ENCODE measurements at regions not wholly inside any gene's neighbourhood (a gene's known extent, or its start where the extent isn't known, plus 50 kb on each side); places are given as distances from the start of the nearest gene placed in this dataset.

DNA sequence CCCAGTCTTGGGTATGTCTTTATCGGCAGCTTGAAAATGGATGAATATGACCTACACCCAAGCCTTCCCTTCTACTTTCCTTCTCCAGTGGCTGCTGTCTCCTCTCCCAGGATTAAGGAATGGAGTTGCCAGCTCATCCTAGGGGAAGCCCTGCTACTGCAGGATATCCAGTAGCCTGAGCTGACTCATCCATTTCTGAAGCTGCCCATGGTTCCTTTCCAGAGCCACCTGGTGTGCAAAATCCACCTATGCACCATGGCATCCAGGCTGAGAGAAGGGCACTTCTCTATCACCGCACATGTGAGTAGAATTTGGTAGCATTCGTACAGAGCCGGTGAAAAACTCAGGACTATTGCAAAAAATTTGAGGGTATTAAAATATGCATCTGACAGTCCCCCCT is 290.8 kb downstream of the YTHDC2 start:
- DNase-seq = no peak
- Histone ChIP-seq H3K36me3 (no peaks in the 10 kb centered on the region), H3K4me3 (no peak overlapping the region), H3K9me3 (peaks cover 0 to 3% (median 0%) of the 10 kb centered on the region in 8 donors), H3K27me3 (replicated peaks in 1 of 7) (no peaks in the 10 kb centered on the region), H3K27ac (no peak overlapping the region), H3K4me1 (peaks cover 0 to 10% (median 0%) of the 10 kb centered on the region in 6 donors)
- WGBS, 5 donors = 72 to 86% (median 73%) methylated on average over 4 of the region's 4 CpGs
- intact Hi-C loops (cut with DNase I; ENCODE audit: low total_unique reads) = no loop called here
- no peak for TF ChIP-seq POLR2AphosphoS5 (IDR thresholded peaks at IDR 0.05)
- no peak for TF ChIP-seq CTCF (IDR thresholded peaks at IDR 0.05 in 8 of 11, conservative IDR thresholded peaks at IDR 0.05 in 3 of 11)
- TF ChIP-seq POLR2A (IDR thresholded peaks at IDR 0.05) = no peak

DNA sequence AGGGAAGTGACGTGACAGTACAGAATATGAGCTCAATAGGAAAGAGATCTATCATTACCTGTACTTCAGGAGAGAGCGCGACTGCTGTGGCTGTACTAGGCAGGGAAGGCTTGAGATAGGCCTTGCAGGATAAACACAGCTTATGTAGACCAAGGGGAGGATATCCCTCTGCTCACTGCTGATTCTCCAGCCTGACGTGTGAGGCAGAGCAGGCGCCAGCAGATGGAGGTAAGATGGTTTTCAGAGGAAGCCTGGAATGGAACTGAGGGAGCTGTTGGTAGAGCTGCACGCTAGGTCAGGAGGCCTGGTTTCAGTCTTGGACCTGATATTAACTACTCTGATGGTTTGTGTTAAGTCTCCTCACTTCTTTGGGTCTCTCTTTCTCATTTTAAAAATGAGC is 291.4 kb downstream of the YTHDC2 start:
- WGBS, 5 donors = 87 to 96% (median 90%) methylated on average over 6 of the region's 6 CpGs
- H3K27me3 ChIP-seq (replicated peaks in 1 of 7) = no peaks in the 10 kb centered on the region
- no peaks in the 10 kb centered on the region for H3K36me3 ChIP-seq
- no peak overlapping the region for H3K27ac ChIP-seq
- H3K9me3 ChIP-seq = peaks cover 0 to 3% (median 0%) of the 10 kb centered on the region in 8 donors
- no peak overlapping the region for H3K4me3 ChIP-seq
- H3K4me1 ChIP-seq = peaks cover 0 to 10% (median 0%) of the 10 kb centered on the region in 6 donors
- DNase-seq = no peak
- TF ChIP-seq POLR2A (IDR thresholded peaks at IDR 0.05) = no peak
- TF ChIP-seq POLR2AphosphoS5 (IDR thresholded peaks at IDR 0.05) = no peak
- TF ChIP-seq CTCF (IDR thresholded peaks at IDR 0.05 in 8 of 11, conservative IDR thresholded peaks at IDR 0.05 in 3 of 11) = no peak
- intact Hi-C loops (cut with DNase I; ENCODE audit: low total_unique reads) = no loop called here

GRCh38 chr5:113806250-113806649 is 292.8 kb downstream of the YTHDC2 start:
- intact Hi-C loops (cut with DNase I; ENCODE audit: low total_unique reads) = no loop called here
- H3K4me3 ChIP-seq = peak overlapping the region in 1 of 8 donors; percentile 4
- H3K9me3 ChIP-seq = peaks cover 0 to 3% (median 0%) of the 10 kb centered on the region in 8 donors
- H3K27ac ChIP-seq = peak overlapping the region in 1 of 8 donors; percentile 15
- no peak for TF ChIP-seq POLR2A (IDR thresholded peaks at IDR 0.05)
- TF ChIP-seq CTCF (IDR thresholded peaks at IDR 0.05 in 8 of 11, conservative IDR thresholded peaks at IDR 0.05 in 3 of 11) = peak in 2 of 11 experiments; percentile 9 to 20
- TF ChIP-seq POLR2AphosphoS5 (IDR thresholded peaks at IDR 0.05) = no peak
- H3K36me3 ChIP-seq = no peaks in the 10 kb centered on the region
- no peaks in the 10 kb centered on the region for H3K27me3 ChIP-seq (replicated peaks in 1 of 7)
- H3K4me1 ChIP-seq = peaks cover 0 to 10% (median 0%) of the 10 kb centered on the region in 6 donors
- no peak for DNase-seq
- WGBS, 5 donors = 17 to 25% (median 22%) methylated on average over 3 of the region's 3 CpGs

DNA sequence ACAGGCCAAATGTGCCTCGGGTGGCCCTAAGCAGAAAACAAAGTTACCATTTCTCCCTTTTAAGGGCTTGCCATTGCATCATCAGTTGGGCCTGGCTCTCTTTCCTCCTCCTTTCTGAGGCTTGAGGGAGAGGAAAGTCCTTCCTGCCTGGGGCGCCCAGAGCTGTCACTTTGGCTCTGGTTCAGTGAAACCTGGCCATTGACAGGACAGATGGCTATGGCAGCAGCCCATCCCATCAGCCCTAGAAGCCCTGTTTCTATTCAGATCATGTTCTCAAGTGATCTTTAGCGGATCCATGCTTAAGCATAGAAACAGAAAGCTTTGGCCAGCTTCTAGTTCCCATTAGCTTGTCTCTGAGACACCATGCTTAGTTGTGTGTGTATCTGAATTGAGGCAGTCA is 293.4 kb downstream of the YTHDC2 start:
- peaks cover 0 to 10% (median 0%) of the 10 kb centered on the region in 6 donors for H3K4me1 ChIP-seq
- TF ChIP-seq POLR2A (IDR thresholded peaks at IDR 0.05) (no peak), CTCF (IDR thresholded peaks at IDR 0.05 in 8 of 11, conservative IDR thresholded peaks at IDR 0.05 in 3 of 11) (no peak), POLR2AphosphoS5 (IDR thresholded peaks at IDR 0.05) (no peak)
- H3K9me3 ChIP-seq = peaks cover 0 to 3% (median 0%) of the 10 kb centered on the region in 8 donors
- intact Hi-C loops (cut with DNase I; ENCODE audit: low total_unique reads) = no loop called here
- WGBS, 5 donors = 72 to 85% (median 83%) methylated on average over 3 of the region's 3 CpGs
- H3K36me3 ChIP-seq = no peaks in the 10 kb centered on the region
- no peaks in the 10 kb centered on the region for H3K27me3 ChIP-seq (replicated peaks in 1 of 7)
- peak overlapping the region in 2 of 8 donors; percentile 15 to 22 for H3K27ac ChIP-seq
- DNase-seq = no peak
- H3K4me3 ChIP-seq = no peak overlapping the region
